ENCODE measurements at regions not wholly inside any gene's neighbourhood (a gene's known extent, or its start where the extent isn't known, plus 50 kb on each side); places are given as distances from the start of the nearest gene placed in this dataset.

DNA sequence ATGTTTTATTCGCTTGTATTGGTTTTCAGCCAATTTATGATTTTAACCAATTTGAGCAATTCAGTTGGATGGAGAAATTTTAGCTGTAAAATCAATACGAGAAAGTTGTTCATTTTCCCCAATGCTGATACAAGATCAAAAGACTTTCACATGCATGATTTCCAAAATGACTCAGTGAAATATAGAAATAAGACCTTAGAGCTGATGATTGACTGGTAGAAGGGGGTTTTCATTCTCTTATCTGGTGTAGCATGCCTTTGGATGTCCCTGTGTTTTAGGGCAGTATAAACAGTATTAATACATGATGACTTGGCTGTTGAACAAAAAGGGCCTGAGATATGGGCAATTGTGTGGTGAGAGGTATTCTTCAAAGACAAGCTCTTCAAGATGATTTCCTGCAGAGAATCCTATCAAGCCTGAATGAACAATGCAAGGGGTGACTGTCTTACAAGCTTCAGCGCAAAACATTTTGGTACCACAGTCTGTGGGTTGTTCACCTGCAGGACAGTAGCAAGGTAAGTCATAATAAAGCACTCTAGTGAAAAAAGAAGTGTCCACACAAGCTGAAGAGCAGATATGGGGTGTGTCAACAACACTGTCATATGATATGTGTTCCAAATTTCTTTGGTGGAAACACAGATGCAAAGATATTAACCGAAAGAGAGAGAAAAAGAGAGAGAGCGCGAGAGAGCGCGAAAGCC is 156.2 kb downstream of the TNFSF18 start:
- FAIRE-seq: no peak
- TF ChIP-seq, protein P1, sequence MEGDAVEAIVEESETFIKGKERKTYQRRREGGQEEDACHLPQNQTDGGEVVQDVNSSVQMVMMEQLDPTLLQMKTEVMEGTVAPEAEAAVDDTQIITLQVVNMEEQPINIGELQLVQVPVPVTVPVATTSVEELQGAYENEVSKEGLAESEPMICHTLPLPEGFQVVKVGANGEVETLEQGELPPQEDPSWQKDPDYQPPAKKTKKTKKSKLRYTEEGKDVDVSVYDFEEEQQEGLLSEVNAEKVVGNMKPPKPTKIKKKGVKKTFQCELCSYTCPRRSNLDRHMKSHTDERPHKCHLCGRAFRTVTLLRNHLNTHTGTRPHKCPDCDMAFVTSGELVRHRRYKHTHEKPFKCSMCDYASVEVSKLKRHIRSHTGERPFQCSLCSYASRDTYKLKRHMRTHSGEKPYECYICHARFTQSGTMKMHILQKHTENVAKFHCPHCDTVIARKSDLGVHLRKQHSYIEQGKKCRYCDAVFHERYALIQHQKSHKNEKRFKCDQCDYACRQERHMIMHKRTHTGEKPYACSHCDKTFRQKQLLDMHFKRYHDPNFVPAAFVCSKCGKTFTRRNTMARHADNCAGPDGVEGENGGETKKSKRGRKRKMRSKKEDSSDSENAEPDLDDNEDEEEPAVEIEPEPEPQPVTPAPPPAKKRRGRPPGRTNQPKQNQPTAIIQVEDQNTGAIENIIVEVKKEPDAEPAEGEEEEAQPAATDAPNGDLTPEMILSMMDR (IDR thresholded peaks at IDR 0.05; ENCODE audit: insufficient read depth, missing control alignments): no peak
- DNase-seq (ENCODE audit: insufficient read length, low spot score): no peak

DNA sequence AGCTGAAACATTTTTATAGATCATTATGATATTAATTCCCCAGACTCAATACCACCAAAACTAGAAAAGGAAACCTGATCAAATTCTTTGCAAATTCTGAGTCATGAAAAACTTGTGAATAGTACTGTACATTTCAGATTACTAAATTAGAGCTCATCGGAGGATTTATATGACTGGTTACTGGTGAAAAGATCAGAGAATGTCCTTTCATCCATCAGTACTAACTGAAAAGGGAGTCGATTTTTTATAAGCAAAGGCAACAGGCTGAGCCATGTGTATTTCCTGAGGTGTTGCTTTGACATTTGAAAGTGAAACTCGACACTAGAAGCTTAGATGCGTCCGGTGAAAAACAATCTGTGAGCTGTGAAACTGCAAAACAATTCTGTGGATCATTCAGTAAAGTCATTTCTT is 155.7 kb downstream of the TNFSF18 start:
- no peak for DNase-seq (ENCODE audit: insufficient read length, low spot score)
- TF ChIP-seq, protein P1 (IDR thresholded peaks at IDR 0.05; ENCODE audit: insufficient read depth, missing control alignments): no peak
- FAIRE-seq: no peak

DNA sequence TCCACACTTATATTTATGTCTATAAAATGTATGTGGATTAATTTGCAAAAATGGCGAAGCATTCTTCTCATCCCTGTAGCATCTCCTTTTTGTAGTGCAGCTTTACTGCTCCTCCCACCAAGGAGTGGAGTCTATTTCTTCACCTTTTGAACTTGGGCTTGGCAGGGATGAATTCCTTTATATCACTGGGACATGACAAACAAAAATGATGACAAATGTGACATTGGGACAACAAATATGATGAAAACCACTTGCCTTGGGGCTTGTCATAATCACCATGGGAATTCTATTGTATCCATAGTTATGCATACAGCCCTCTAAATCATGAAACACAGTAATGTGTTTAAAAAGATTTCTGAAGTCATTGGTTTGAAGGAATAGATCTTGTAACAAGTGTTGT is 155.0 kb downstream of the TNFSF18 start:
- no peak for DNase-seq (ENCODE audit: insufficient read length, low spot score)
- TF ChIP-seq, protein P1 (IDR thresholded peaks at IDR 0.05; ENCODE audit: insufficient read depth, missing control alignments): no peak
- no peak for FAIRE-seq

DNA sequence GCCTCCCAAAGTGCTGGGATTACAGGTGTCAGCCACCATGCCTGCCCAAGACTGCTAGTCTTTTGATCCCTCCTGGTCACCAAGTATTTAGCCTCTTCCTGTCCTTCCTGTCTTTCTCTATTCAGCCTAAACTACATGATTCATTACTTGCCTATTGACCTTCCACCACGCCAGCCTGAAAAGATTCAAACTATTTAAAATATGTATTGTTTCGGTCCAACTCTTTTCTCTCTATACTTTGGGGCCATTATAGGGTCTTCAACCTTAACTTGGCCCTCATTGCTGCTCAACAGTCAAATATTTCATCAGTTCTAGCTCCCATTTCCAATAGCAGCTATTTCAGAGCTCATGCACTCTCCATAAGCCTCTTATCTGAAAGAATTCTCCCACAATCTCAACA is 153.0 kb downstream of the TNFSF18 start:
- TF ChIP-seq, protein P1 (IDR thresholded peaks at IDR 0.05; ENCODE audit: insufficient read depth, missing control alignments): no peak
- FAIRE-seq (no peak), DNase-seq (ENCODE audit: insufficient read length, low spot score) (no peak)

DNA sequence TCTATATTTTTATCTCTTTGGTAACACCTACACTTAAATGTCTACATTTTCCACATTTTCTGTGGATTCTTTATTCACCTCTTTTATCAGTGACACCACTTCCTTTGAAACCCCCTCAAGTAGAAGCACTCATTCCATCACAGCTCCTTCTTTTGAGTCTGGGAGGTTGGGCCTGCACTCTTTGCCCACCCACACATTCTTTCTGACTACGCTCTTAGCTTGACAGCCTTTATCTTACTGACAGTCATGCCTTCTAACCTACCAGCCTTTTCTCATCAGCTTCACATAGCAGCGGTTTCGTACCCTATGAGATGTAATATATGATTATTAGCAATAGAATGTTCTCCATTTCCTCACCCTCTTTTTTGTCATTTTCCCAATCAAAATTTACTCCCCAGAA is 151.9 kb downstream of the TNFSF18 start:
- TF ChIP-seq, protein P1 (IDR thresholded peaks at IDR 0.05; ENCODE audit: insufficient read depth, missing control alignments): no peak
- DNase-seq (ENCODE audit: insufficient read length, low spot score): no peak
- FAIRE-seq: no peak

DNA sequence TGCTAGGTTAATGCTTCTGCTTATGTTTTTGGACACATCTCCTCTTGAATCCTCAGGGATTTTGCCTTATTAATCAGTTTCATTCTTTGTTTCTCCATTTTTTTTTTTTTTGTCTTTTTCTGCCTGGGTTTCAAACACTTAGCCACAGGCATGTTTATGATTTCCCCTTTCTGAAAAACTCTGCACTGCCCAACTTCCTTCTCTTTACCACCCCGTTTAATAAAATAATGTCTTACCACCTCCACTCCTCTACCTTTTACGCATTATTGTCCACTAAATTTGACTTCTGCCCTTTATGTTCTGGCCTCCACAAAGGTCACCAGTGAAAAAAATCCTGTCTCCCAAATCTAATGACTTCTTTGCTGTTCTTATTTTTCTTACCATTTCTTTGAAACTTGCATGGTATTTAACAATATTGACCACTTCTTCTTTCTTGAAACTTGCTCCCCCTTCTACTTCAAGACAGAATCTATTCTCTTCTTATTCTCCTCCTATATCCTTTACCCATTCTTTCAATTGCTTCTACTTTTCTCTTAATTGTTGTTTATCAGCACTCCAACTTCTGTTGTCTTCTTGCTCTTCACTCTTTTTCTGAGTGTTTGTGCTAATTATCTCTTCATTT is 150.3 kb downstream of the TNFSF18 start:
- DNase-seq (ENCODE audit: insufficient read length, low spot score) (no peak), FAIRE-seq (no peak)
- TF ChIP-seq, protein P1 (IDR thresholded peaks at IDR 0.05; ENCODE audit: insufficient read depth, missing control alignments): no peak

DNA sequence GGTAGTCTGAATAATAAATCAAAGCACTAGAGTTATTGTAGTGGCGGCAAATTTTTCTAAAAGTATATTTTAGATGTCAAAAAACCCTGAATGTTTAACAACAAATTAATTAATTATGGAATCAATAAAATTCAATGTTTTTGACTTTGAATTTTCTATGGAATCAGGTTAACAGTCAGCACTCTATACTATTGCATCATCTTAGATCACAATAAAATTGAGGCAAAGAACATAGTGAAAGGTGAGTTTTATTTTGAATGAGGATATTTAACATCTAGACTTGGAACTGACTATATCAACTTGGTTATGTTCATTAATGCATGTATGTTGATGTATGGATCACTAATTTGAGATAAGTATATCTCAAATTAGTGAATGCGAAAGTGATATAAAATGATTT is 148.5 kb downstream of the TNFSF18 start:
- TF ChIP-seq, protein P1 (IDR thresholded peaks at IDR 0.05; ENCODE audit: insufficient read depth, missing control alignments): no peak
- FAIRE-seq (peak; percentile 69), DNase-seq (ENCODE audit: insufficient read length, low spot score) (no peak)

Measured in D721Med (cell line).